ENCODE measurements at regions not wholly inside any gene's neighbourhood (a gene's known extent, or its start where the extent isn't known, plus 50 kb on each side); places are given as distances from the start of the nearest gene placed in this dataset.

GRCh38 chr1:17887661-17888371, 132.7 kb downstream of the ACTL8 start:
- TF ChIP-seq POLR2A (IDR thresholded peaks at IDR 0.05; ENCODE audit: low read depth) (no peak), EP300 (IDR thresholded peaks at IDR 0.05) (no peak), CTCF (IDR thresholded peaks at IDR 0.05) (no peak), POLR2AphosphoS5 (IDR thresholded peaks at IDR 0.05) (no peak)
